Naive thymus-derived CD8-positive, alpha-beta T cell (primary cell): ENCODE measurements at regions not wholly inside any gene's neighbourhood (a gene's known extent, or its start where the extent isn't known, plus 50 kb on each side); places are given as distances from the start of the nearest gene placed in this dataset.
"Not testable (repeated sequence)": the region's sequence is repeated elsewhere in the genome, so short reads cannot be mapped to it uniquely, and the experiment has no call there.

ENCODE experiments used
- ATAC-seq, 2 donors: fragments of 150-1000 bp; cut with Tn5 transposase in 1 of 2; sonication (Bioruptor Pico), chemical (Tn5 transposase) in 1 of 2; 1 replicate in 1 of 2; 2 replicates in 1 of 2; pipeline ENCODE4 v1.10.0; 2021; ENCODE audit warnings: mild to moderate bottlenecking in 2 of 2, moderate library complexity in 2 of 2
- POLR2A ChIA-PET: fragments of 350-600 bp; sonication (Branson Sonifier 250); formaldehyde crosslinking; loops from one replicate; lab custom pipeline; 2021; ENCODE audit warnings: antibody characterized with exemption; lab: Charles Lee
- DNase-seq, 10 donors: peaks; one replicate each; pipeline versions ENCODE4 v3.0.0 to v3.0.0-alpha.2; 2020 to 2022
- H3K27ac Mint-ChIP-seq, 10 donors: one replicate each; pipeline ENCODE4 v1.8.0; 2020 to 2022; ENCODE audit warnings: mild to moderate bottlenecking in 10 of 10, mixed read lengths in 10 of 10, moderate library complexity in 4 of 10, inconsistent platforms in 1 of 10
- H3K27me3 Mint-ChIP-seq, 5 donors: one replicate each; pipeline ENCODE4 v1.8.0; 2021 to 2022; ENCODE audit warnings: mixed read lengths in 5 of 5
- H3K36me3 Mint-ChIP-seq, 3 donors: one replicate each; pipeline ENCODE4 v1.8.0; 2020 to 2022; ENCODE audit warnings: mixed read lengths in 3 of 3, mild to moderate bottlenecking in 2 of 3, inconsistent platforms in 1 of 3
- H3K4me1 Mint-ChIP-seq, 4 donors: one replicate each; pipeline ENCODE4 v1.8.0; 2021 to 2022; ENCODE audit warnings: mixed read lengths in 4 of 4
- H3K4me3 Mint-ChIP-seq, 10 donors: one replicate each; pipeline ENCODE4 v1.8.0; 2020 to 2022; ENCODE audit warnings: mild to moderate bottlenecking in 10 of 10, mixed read lengths in 10 of 10, moderate library complexity in 6 of 10, inconsistent platforms in 1 of 10
- H3K9me3 Mint-ChIP-seq, 9 donors: one replicate each; pipeline ENCODE4 v1.8.0; 2020 to 2022; ENCODE audit warnings: mixed read lengths in 9 of 9, mild to moderate bottlenecking in 3 of 9, inconsistent platforms in 1 of 9, moderate library complexity in 1 of 9

- no peaks in the 10 kb centered on the region for H3K36me3 Mint-ChIP-seq
- no peak overlapping the region for H3K4me3 Mint-ChIP-seq
These were observed 881.3 kb upstream of the ATXN7L3B start for GRCh38 chr12:73656375-73656774.

DNA sequence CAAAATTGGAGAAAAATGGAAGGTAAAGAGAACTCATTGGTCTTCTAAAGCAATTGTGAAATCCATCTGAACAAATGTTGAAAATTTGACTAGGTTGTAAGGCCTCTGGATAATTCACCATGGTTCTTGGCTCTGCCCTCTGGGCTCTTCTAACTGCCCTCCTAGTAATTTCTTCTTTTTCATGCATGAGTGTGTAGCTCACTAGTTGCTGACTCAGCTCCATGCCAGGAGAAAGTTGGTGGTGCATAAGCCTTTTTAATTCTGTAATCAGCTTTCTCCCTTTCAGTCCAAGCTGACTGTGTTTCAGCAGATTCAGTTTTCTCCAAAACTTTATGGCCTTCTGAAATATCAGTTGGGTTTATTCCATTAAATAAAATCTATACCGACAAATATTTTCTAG lies 877.8 kb upstream of the ATXN7L3B start:
- DNase-seq (no peak), ATAC-seq (no peak)
- H3K27ac Mint-ChIP-seq, result no peak overlapping the region
- no peaks in the 10 kb centered on the region for H3K27me3 Mint-ChIP-seq
- no peak overlapping the region for H3K4me3 Mint-ChIP-seq
- no peaks in the 10 kb centered on the region for H3K36me3 Mint-ChIP-seq
- H3K4me1 Mint-ChIP-seq, result no peaks in the 10 kb centered on the region
- POLR2A ChIA-PET, result no interaction called here
- peaks cover 0 to 10% (median 4%) of the 10 kb centered on the region in 9 donors for H3K9me3 Mint-ChIP-seq

More at GRCh38 chr12:73656375-73656774, 881.3 kb upstream of the ATXN7L3B start:
- POLR2A ChIA-PET, result no interaction called here
- no peaks in the 10 kb centered on the region for H3K4me1 Mint-ChIP-seq
- H3K27me3 Mint-ChIP-seq, result no peaks in the 10 kb centered on the region
- H3K27ac Mint-ChIP-seq, result no peak overlapping the region
- no peak for DNase-seq
- peaks cover 3 to 21% (median 12%) of the 10 kb centered on the region in 9 donors for H3K9me3 Mint-ChIP-seq
- ATAC-seq, result no peak

- Mint-ChIP-seq H3K4me1 (no peaks in the 10 kb centered on the region), H3K27ac (no peak overlapping the region), H3K4me3 (no peak overlapping the region), H3K27me3 (no peaks in the 10 kb centered on the region), H3K36me3 (no peaks in the 10 kb centered on the region), H3K9me3 (peaks cover 0 to 17% (median 5%) of the 10 kb centered on the region in 9 donors)
- no peak for DNase-seq
- no peak for ATAC-seq
- POLR2A ChIA-PET, result no interaction called here
These were observed 872.4 kb upstream of the ATXN7L3B start for GRCh38 chr12:73665193-73665592.

- DNase-seq, POLR2A ChIA-PET, H3K36me3 Mint-ChIP-seq, H3K27ac Mint-ChIP-seq, H3K27me3 Mint-ChIP-seq, ATAC-seq, H3K4me3 Mint-ChIP-seq, H3K4me1 Mint-ChIP-seq: not testable (repeated sequence)
- H3K9me3 Mint-ChIP-seq, result peaks cover under 1 to 26% (median 7%) of the 10 kb centered on the region in 9 donors
These were observed 866.1 kb upstream of the ATXN7L3B start for GRCh38 chr12:73671550-73671949.

DNA sequence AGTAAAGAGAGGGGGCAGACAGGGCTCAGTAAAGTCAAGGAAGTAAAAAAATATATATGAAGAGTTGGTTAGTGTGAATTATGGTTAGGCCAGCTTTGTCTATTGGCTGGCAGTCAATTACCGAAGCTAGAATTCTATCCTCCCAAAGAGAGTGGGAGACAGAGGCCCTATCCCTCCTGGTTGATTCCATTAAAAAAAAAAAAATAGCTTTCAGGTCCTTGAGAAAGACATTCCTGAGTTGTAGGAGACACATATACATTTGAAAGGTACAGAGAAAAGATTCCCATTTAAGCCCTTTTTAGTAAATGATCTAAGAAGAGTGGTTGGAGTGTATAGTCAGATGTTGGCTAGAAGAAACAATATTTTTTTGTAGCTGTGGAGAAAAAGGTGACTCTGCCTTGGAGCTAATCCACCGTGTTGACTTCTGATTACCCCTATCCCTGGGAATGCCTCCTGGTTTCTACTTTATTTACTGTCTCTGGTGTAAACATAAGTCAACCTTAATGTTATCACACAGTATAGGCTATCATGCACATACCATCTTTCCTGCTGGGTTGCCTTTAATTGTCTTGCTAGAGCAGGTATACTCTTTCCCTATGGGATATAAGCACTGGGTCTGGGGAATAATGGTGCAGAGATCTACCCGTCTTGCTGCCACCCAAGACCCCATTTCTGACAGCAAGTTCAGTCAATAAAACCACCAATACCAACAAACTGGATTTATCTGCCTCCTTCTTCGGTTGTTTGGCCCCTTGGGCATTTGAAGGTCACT lies 859.9 kb upstream of the ATXN7L3B start:
- POLR2A ChIA-PET, result no interaction called here
- H3K9me3 Mint-ChIP-seq, result peaks cover 0 to 19% (median 7%) of the 10 kb centered on the region in 9 donors
- no peak overlapping the region for H3K27ac Mint-ChIP-seq
- H3K27me3 Mint-ChIP-seq, result no peaks in the 10 kb centered on the region
- DNase-seq (no peak), ATAC-seq (no peak)
- no peaks in the 10 kb centered on the region for H3K36me3 Mint-ChIP-seq
- no peak overlapping the region for H3K4me3 Mint-ChIP-seq
- no peaks in the 10 kb centered on the region for H3K4me1 Mint-ChIP-seq

DNA sequence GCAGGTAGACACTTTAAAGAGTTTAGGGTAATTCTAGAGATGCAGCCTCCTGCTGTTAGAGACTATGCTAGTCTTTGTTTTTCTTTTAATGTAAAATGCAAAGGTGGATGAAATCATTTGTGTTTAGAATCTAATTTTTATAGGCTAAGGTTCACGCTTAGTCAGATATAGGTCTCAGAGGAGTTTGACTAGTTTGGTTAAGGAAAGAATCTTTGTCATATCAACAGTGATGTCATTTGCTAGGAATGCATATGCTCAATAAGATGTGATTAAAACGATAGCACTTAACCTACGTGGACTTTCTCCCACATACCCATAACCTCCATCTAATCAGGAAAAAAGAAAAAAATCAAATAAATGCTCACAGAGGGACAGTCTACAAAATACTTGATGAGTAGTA lies 859.3 kb upstream of the ATXN7L3B start:
- Mint-ChIP-seq H3K4me3 (no peak overlapping the region), H3K4me1 (no peaks in the 10 kb centered on the region), H3K27me3 (no peaks in the 10 kb centered on the region), H3K9me3 (peaks cover 0 to 13% (median 7%) of the 10 kb centered on the region in 9 donors), H3K27ac (no peak overlapping the region), H3K36me3 (no peaks in the 10 kb centered on the region)
- ATAC-seq, result no peak
- POLR2A ChIA-PET, result no interaction called here
- DNase-seq, result no peak

- POLR2A ChIA-PET, result no interaction called here
- ATAC-seq, result no peak
- H3K4me1 Mint-ChIP-seq, result no peaks in the 10 kb centered on the region
These were observed 838.3 kb upstream of the ATXN7L3B start for GRCh38 chr12:73699318-73699717.

DNA sequence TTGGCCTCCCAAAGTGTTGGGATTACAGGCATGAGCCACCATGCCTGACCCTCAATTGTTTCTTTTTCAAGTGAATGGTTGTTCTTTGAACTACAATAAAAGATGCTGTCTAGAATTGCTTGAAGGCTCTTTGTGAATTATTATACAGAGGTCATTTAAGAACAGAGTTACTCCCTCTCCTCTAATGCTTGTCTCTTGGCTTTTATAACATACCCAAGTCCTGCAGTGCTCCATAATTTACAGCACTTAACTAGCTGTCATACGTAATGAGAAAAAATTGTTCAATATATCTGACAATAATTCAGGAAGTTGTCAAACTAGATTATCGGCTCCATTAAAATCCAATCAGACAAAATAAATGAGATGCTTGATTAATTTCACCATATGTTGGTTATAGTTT lies 823.0 kb upstream of the ATXN7L3B start:
- H3K4me3 Mint-ChIP-seq, result no peak overlapping the region
- H3K36me3 Mint-ChIP-seq, result no peaks in the 10 kb centered on the region
- ATAC-seq (no peak), DNase-seq (no peak)
- no peaks in the 10 kb centered on the region for H3K4me1 Mint-ChIP-seq
- POLR2A ChIA-PET, result no interaction called here
- H3K27ac Mint-ChIP-seq, result no peak overlapping the region
- peaks cover 0 to 18% (median 2%) of the 10 kb centered on the region in 9 donors for H3K9me3 Mint-ChIP-seq
- no peaks in the 10 kb centered on the region for H3K27me3 Mint-ChIP-seq

More at GRCh38 chr12:73699318-73699717, 838.3 kb upstream of the ATXN7L3B start:
- peaks cover 2 to 23% (median 10%) of the 10 kb centered on the region in 9 donors for H3K9me3 Mint-ChIP-seq
- H3K27me3 Mint-ChIP-seq, result no peaks in the 10 kb centered on the region
- no peak overlapping the region for H3K4me3 Mint-ChIP-seq
- no peak for DNase-seq
- no peaks in the 10 kb centered on the region for H3K36me3 Mint-ChIP-seq
- no peak overlapping the region for H3K27ac Mint-ChIP-seq

- H3K4me3 Mint-ChIP-seq, ATAC-seq, H3K36me3 Mint-ChIP-seq, H3K27me3 Mint-ChIP-seq, H3K4me1 Mint-ChIP-seq, H3K27ac Mint-ChIP-seq, DNase-seq, POLR2A ChIA-PET: not testable (repeated sequence)
- H3K9me3 Mint-ChIP-seq, result peaks cover 0 to 13% (median 2%) of the 10 kb centered on the region in 9 donors
These were observed 821.5 kb upstream of the ATXN7L3B start for GRCh38 chr12:73716143-73716542.

- POLR2A ChIA-PET, result no interaction called here
- no peaks in the 10 kb centered on the region for H3K4me1 Mint-ChIP-seq
- no peak overlapping the region for H3K27ac Mint-ChIP-seq
- ATAC-seq (no peak), DNase-seq (no peak)
- peaks cover 0 to 14% (median 3%) of the 10 kb centered on the region in 9 donors for H3K9me3 Mint-ChIP-seq
- no peak overlapping the region for H3K4me3 Mint-ChIP-seq
- no peaks in the 10 kb centered on the region for H3K36me3 Mint-ChIP-seq
- no peaks in the 10 kb centered on the region for H3K27me3 Mint-ChIP-seq
These were observed 818.4 kb upstream of the ATXN7L3B start for GRCh38 chr12:73719223-73719622.

DNA sequence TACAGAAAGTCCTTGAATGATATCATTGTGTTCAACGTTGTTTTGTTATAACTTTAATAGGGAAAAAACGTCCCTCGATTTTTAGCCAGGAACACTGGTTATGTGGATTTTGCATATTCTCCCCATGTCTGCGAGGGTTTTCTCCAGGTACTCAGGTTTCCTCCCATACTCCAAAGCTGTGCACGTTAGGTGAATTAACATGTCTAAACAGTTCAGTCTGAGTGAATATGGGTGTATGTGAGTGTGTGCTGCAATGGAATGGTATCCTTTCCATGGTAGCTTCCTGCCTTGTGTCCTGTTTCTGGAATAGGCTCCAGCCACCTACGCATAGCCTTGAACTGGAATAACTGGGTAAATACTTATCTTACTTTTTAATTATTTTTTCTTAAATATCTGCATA lies 810.8 kb upstream of the ATXN7L3B start:
- Mint-ChIP-seq H3K4me1 (no peaks in the 10 kb centered on the region), H3K4me3 (no peak overlapping the region), H3K36me3 (no peaks in the 10 kb centered on the region), H3K27me3 (no peaks in the 10 kb centered on the region), H3K27ac (no peak overlapping the region), H3K9me3 (peaks cover 0 to 10% (median 0%) of the 10 kb centered on the region in 9 donors)
- ATAC-seq (no peak), DNase-seq (no peak)
- POLR2A ChIA-PET, result no interaction called here

DNA sequence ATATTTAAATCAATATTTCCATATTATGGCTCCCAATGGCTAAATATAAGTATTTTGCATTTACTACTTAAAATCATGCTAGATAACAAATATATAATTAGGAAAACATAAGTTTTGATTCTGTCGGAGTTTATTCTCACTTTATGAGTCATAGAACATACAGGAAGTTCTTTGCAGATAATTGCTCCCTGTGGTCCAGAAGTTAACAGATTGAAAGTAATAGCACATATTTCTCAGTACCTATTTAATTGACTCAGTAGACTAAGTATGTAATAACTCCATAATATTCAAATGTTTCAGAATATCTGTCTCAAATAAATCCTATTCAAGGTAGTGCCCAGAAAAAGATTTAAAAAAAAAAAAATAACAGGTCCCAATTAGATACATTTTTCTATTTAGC lies 806.0 kb upstream of the ATXN7L3B start:
- no peak for DNase-seq
- no peaks in the 10 kb centered on the region for H3K4me1 Mint-ChIP-seq
- no peak overlapping the region for H3K27ac Mint-ChIP-seq
- ATAC-seq, result no peak
- H3K9me3 Mint-ChIP-seq, result peaks cover 0 to 7% (median 0%) of the 10 kb centered on the region in 9 donors
- POLR2A ChIA-PET, result no interaction called here
- no peaks in the 10 kb centered on the region for H3K27me3 Mint-ChIP-seq
- H3K36me3 Mint-ChIP-seq, result no peaks in the 10 kb centered on the region
- no peak overlapping the region for H3K4me3 Mint-ChIP-seq

- Mint-ChIP-seq H3K27ac (no peak overlapping the region), H3K27me3 (no peaks in the 10 kb centered on the region), H3K4me1 (no peaks in the 10 kb centered on the region), H3K9me3 (peaks cover 0 to 21% (median 2%) of the 10 kb centered on the region in 9 donors), H3K4me3 (no peak overlapping the region), H3K36me3 (no peaks in the 10 kb centered on the region)
- POLR2A ChIA-PET, result no interaction called here
- no peak for ATAC-seq
- DNase-seq, result no peak
These were observed 768.3 kb upstream of the ATXN7L3B start for GRCh38 chr12:73769337-73769736.

GRCh38 chr12:73798523-73798922 lies 739.1 kb upstream of the ATXN7L3B start:
- no peaks in the 10 kb centered on the region for H3K4me1 Mint-ChIP-seq
- POLR2A ChIA-PET, result no interaction called here
- H3K27ac Mint-ChIP-seq, result no peak overlapping the region
- H3K9me3 Mint-ChIP-seq, result peaks cover 6 to 36% (median 21%) of the 10 kb centered on the region in 9 donors
- DNase-seq (no peak), ATAC-seq (no peak)
- H3K27me3 Mint-ChIP-seq, result no peaks in the 10 kb centered on the region
- peaks cover 0 to 13% (median 0%) of the 10 kb centered on the region in 3 donors for H3K36me3 Mint-ChIP-seq
- H3K4me3 Mint-ChIP-seq, result no peak overlapping the region
